ENCODE measurements at regions not wholly inside any gene's neighbourhood (a gene's known extent, or its start where the extent isn't known, plus 50 kb on each side); places are given as distances from the start of the nearest gene placed in this dataset.

DNA sequence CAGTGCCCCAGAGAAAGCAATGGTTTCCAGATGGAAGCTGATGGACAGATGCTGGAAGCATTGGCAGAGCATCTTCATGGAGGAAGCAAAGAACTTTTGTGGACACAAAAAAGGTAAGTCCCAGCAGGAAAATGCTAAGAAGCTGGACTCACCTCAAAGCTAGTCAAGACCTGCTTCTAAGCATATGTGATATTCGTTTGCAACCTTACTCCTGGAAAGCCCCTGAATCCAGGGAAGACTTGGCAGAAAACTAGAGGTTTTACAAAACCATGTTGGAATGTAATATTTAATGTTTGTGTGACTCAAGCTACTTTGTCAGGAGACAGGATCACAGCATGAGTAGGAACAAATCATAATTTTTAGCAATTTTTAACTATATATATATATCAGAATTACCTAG, 288.2 kb downstream of the BCHE start:
- TF ChIP-seq POLR2A (IDR thresholded peaks at IDR 0.05; ENCODE audit: low read length) (no peak), GATA1 (IDR thresholded peaks at IDR 0.05; ENCODE audit: low read depth, low read length) (no peak)

Data from erythroblast (primary cell).